Trophoblast cell (in vitro differentiated cells and primary cell): ENCODE measurements at regions not wholly inside any gene's neighbourhood (a gene's known extent, or its start where the extent isn't known, plus 50 kb on each side); places are given as distances from the start of the nearest gene placed in this dataset.

ENCODE experiments used
- DNase-seq, 2 donors: peaks; one replicate each; pipeline ENCODE4 v3.0.0-alpha.2; 2016
- H2AFZ ChIP-seq: 2 replicates; pipeline ENCODE4 v1.6.1; 2013; ENCODE audit warnings: low read length, moderate library complexity, mild to moderate bottlenecking; ENCODE audit not compliant: insufficient read depth, poor library complexity
- H2AK5ac ChIP-seq: 2 replicates; pipeline ENCODE4 v1.6.1; 2013; ENCODE audit warnings: mild to moderate bottlenecking, low read length
- H2BK120ac ChIP-seq: 2 replicates; pipeline ENCODE4 v1.6.1; 2013; ENCODE audit warnings: low read length, mild to moderate bottlenecking, moderate library complexity; ENCODE audit not compliant: insufficient read depth, poor library complexity
- H2BK12ac ChIP-seq: 2 replicates; pipeline ENCODE4 v1.6.1; 2013; ENCODE audit warnings: mild to moderate bottlenecking, low read length, moderate library complexity
- H2BK5ac ChIP-seq: 2 replicates; pipeline ENCODE4 v1.6.1; 2013; ENCODE audit warnings: low read length, low read depth, moderate library complexity, mild to moderate bottlenecking; ENCODE audit not compliant: poor library complexity
- H3K14ac ChIP-seq: 2 replicates; pipeline ENCODE4 v1.6.1; 2013; ENCODE audit warnings: mild to moderate bottlenecking, low read length
- H3K18ac ChIP-seq: 2 replicates; pipeline ENCODE4 v1.6.1; 2013; ENCODE audit warnings: mild to moderate bottlenecking, low read length
- H3K23ac ChIP-seq: 2 replicates; pipeline ENCODE4 v1.6.1; 2013; ENCODE audit warnings: low read length
- H3K27ac ChIP-seq: 2 replicates; pipeline ENCODE4 v1.5.1; 2013; ENCODE audit warnings: low read depth, mild to moderate bottlenecking, inconsistent platforms, low read length, moderate library complexity
- H3K27me3 ChIP-seq: 2 replicates; pipeline ENCODE4 v1.6.1; 2013; ENCODE audit warnings: inconsistent platforms, mild to moderate bottlenecking, low read length, moderate library complexity; ENCODE audit not compliant: insufficient read depth
- H3K36me3 ChIP-seq, 2 experiments: 1 replicate in 1 of 2; 2 replicates in 1 of 2; pipeline ENCODE4 v1.6.1; 2013; ENCODE audit warnings: low read length in 2 of 2, mild to moderate bottlenecking in 2 of 2, moderate library complexity in 1 of 2; ENCODE audit not compliant: insufficient read depth in 2 of 2, control insufficient read depth in 1 of 2
- H3K4ac ChIP-seq: 2 replicates; pipeline ENCODE4 v1.6.1; 2013; ENCODE audit warnings: low read depth, mild to moderate bottlenecking, low read length, moderate library complexity
- H3K4me1 ChIP-seq, 2 experiments: 1 replicate in 1 of 2; 2 replicates in 1 of 2; pipeline ENCODE4 v1.6.1; 2013; ENCODE audit warnings: low read length in 2 of 2, mild to moderate bottlenecking in 2 of 2, moderate library complexity in 1 of 2; ENCODE audit not compliant: insufficient read depth in 2 of 2, control insufficient read depth in 1 of 2
- H3K4me2 ChIP-seq: 2 replicates; pipeline ENCODE4 v1.6.1; 2013; ENCODE audit warnings: inconsistent platforms, mild to moderate bottlenecking, low read length, moderate library complexity
- H3K4me3 ChIP-seq: 2 replicates; pipeline ENCODE4 v1.5.1; 2013; ENCODE audit warnings: mild to moderate bottlenecking, low read depth, low read length, inconsistent platforms
- H3K79me1 ChIP-seq: one replicate; pipeline ENCODE4 v1.6.1; 2013; ENCODE audit warnings: low read length
- H3K79me2 ChIP-seq: 2 replicates; pipeline ENCODE4 v1.6.1; 2013; ENCODE audit warnings: low read length, mild to moderate bottlenecking; ENCODE audit not compliant: control insufficient read depth, insufficient read depth, poor library complexity
- H3K9ac ChIP-seq: 2 replicates; pipeline ENCODE4 v1.6.1; 2013; ENCODE audit warnings: mild to moderate bottlenecking, low read length
- H3K9me3 ChIP-seq: 2 replicates; pipeline ENCODE4 v1.6.1; 2013; ENCODE audit warnings: low read depth, mild to moderate bottlenecking, control low read depth, inconsistent platforms, low read length; ENCODE audit not compliant: insufficient read depth
- H4K12ac ChIP-seq: 2 replicates; pipeline ENCODE4 v1.6.1; 2013; ENCODE audit warnings: low read depth, mild to moderate bottlenecking, low read length, moderate library complexity
- H4K8ac ChIP-seq: 2 replicates; pipeline ENCODE4 v1.6.1; 2013; ENCODE audit warnings: low read depth, mild to moderate bottlenecking, low read length, moderate library complexity
- H4K91ac ChIP-seq: one replicate; pipeline ENCODE4 v1.6.1; 2013; ENCODE audit warnings: low read depth, mild to moderate bottlenecking, low read length, moderate library complexity
- WGBS: extraction: QIAGEN DNeasy Blood & Tissue Kit; methylation state at CpG from one replicate; pipeline ENCODE4 v1.1.7; 2013; ENCODE audit warnings: missing lambda C conversion rate; ENCODE audit not compliant: insufficient read length, insufficient coverage; ENCODE audit errors: extremely low coverage; 5-methylcytosine and 5-hydroxymethylcytosine counted together

- H3K4me2 ChIP-seq: no peak overlapping the region
- no peak overlapping the region for H3K23ac ChIP-seq
- H2BK5ac ChIP-seq: no peak overlapping the region
- H4K91ac ChIP-seq: no peak overlapping the region
- no peaks in the 10 kb centered on the region for H3K9me3 ChIP-seq
- no peak overlapping the region for H4K8ac ChIP-seq
- no peak overlapping the region for H3K14ac ChIP-seq
- H3K4me3 ChIP-seq: no peak overlapping the region
- no peak overlapping the region for H3K18ac ChIP-seq
- H3K4me1 ChIP-seq: peaks cover 3 to 4% of the 10 kb centered on the region in 2 experiments
- H3K36me3 ChIP-seq: no peaks in the 10 kb centered on the region
- H3K4ac ChIP-seq: no peak overlapping the region
- no CpG with 5 or more reads among the region's 1 CpG for WGBS
- no peaks in the 10 kb centered on the region for H3K27me3 ChIP-seq
- no peak overlapping the region for H3K9ac ChIP-seq
- DNase-seq: peak in 1 of 2 donors; percentile 61
- H4K12ac ChIP-seq: no peak overlapping the region
- H2BK12ac ChIP-seq: no peak overlapping the region
- H2AK5ac ChIP-seq: no peak overlapping the region
- H3K27ac ChIP-seq: no peak overlapping the region
- H2BK120ac ChIP-seq: no peak overlapping the region
- H3K79me1 ChIP-seq: no peaks in the 10 kb centered on the region
- no peak overlapping the region for H2AFZ ChIP-seq
- no peaks in the 10 kb centered on the region for H3K79me2 ChIP-seq
These were observed 202.7 kb upstream of the SLC14A2 start for GRCh38 chr18:45412577-45412976.

- Histone ChIP-seq H3K9me3 (no peaks in the 10 kb centered on the region), H2BK120ac (no peak overlapping the region), H3K4me2 (no peak overlapping the region), H3K79me1 (no peaks in the 10 kb centered on the region), H3K27ac (no peak overlapping the region), H3K4me1 (peaks cover 3 to 4% of the 10 kb centered on the region in 2 experiments), H4K91ac (no peak overlapping the region), H4K8ac (no peak overlapping the region), H3K79me2 (no peaks in the 10 kb centered on the region), H3K4ac (no peak overlapping the region), H3K23ac (no peak overlapping the region), H2BK5ac (no peak overlapping the region), H2AK5ac (no peak overlapping the region), H3K4me3 (no peak overlapping the region), H3K14ac (no peak overlapping the region), H3K27me3 (no peaks in the 10 kb centered on the region), H4K12ac (no peak overlapping the region), H3K36me3 (no peaks in the 10 kb centered on the region), H2AFZ (no peak overlapping the region), H2BK12ac (no peak overlapping the region), H3K9ac (no peak overlapping the region), H3K18ac (no peak overlapping the region)
- no CpG with 5 or more reads among the region's 4 CpGs for WGBS
- peak; percentile 48 to 89 for DNase-seq
These were observed 202.0 kb upstream of the SLC14A2 start for GRCh38 chr18:45413180-45413836.

GRCh38 chr18:45415614-45416013 lies 199.7 kb upstream of the SLC14A2 start:
- Histone ChIP-seq H3K23ac (no peak overlapping the region), H3K9me3 (no peaks in the 10 kb centered on the region), H4K8ac (no peak overlapping the region), H3K27me3 (no peaks in the 10 kb centered on the region), H2BK120ac (no peak overlapping the region), H2BK12ac (no peak overlapping the region), H3K4ac (no peak overlapping the region), H3K79me1 (no peaks in the 10 kb centered on the region), H2BK5ac (no peak overlapping the region), H4K12ac (no peak overlapping the region), H3K4me1 (peaks cover 3 to 4% of the 10 kb centered on the region in 2 experiments), H3K18ac (no peak overlapping the region), H2AK5ac (no peak overlapping the region), H3K9ac (no peak overlapping the region), H3K79me2 (no peaks in the 10 kb centered on the region), H2AFZ (no peak overlapping the region), H3K27ac (no peak overlapping the region), H3K36me3 (no peaks in the 10 kb centered on the region), H3K14ac (no peak overlapping the region), H4K91ac (no peak overlapping the region), H3K4me3 (no peak overlapping the region), H3K4me2 (no peak overlapping the region)
- no peak for DNase-seq
- WGBS: no CpG with 5 or more reads among the region's 7 CpGs

- Histone ChIP-seq H3K27me3 (no peaks in the 10 kb centered on the region), H3K14ac (no peak overlapping the region), H3K79me1 (no peaks in the 10 kb centered on the region), H3K27ac (no peak overlapping the region), H2BK5ac (no peak overlapping the region), H3K79me2 (no peaks in the 10 kb centered on the region), H2AK5ac (no peak overlapping the region), H4K12ac (no peak overlapping the region), H4K8ac (no peak overlapping the region), H3K4me3 (no peak overlapping the region), H2AFZ (no peak overlapping the region), H3K18ac (no peak overlapping the region), H3K4me1 (peaks cover 3 to 4% of the 10 kb centered on the region in 2 experiments), H2BK12ac (no peak overlapping the region), H4K91ac (no peak overlapping the region), H3K9me3 (no peaks in the 10 kb centered on the region), H3K36me3 (no peaks in the 10 kb centered on the region), H3K9ac (no peak overlapping the region), H3K4me2 (no peak overlapping the region), H3K4ac (no peak overlapping the region), H2BK120ac (no peak overlapping the region), H3K23ac (no peak overlapping the region)
- DNase-seq: no peak
- no CpG with 5 or more reads among the region's 5 CpGs for WGBS
These were observed 199.1 kb upstream of the SLC14A2 start for GRCh38 chr18:45416168-45416567.
